ENCODE measurements at regions not wholly inside any gene's neighbourhood (a gene's known extent, or its start where the extent isn't known, plus 50 kb on each side); places are given as distances from the start of the nearest gene placed in this dataset.

DNA sequence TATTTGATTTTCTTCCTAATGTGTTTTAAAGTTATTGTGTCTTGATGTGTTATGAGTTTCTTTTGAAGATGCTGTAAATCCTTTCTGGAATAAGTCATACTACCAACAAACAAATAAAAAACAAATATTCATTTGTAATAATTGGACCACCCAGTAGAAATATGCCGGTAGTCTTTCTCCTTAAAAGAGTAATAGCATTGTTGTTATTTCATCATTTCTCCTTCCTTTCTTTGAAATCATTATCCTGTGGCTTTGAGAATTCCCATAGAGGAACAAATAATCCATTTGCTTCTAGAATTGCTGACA lies 169.4 kb downstream of the NNT start:
- no peak for TF ChIP-seq CTCF (conservative IDR thresholded peaks at IDR 0.05 in 1 of 2, IDR thresholded peaks at IDR 0.05 in 1 of 2; ENCODE audit: extremely low read depth in 1 of 2, insufficient read depth in 1 of 2, low read depth in 1 of 2, low read length in 2 of 2)
- TF ChIP-seq EZH2 (IDR thresholded peaks at IDR 0.05; ENCODE audit: borderline replicate concordance, low read length), result no peak
